Osteoblast (primary cell): ENCODE measurements at regions not wholly inside any gene's neighbourhood (a gene's known extent, or its start where the extent isn't known, plus 50 kb on each side); places are given as distances from the start of the nearest gene placed in this dataset.

Source experiments
- DNase-seq: peaks from one replicate; pipeline ENCODE4 v3.0.0; 2011; ENCODE audit warnings: low spot score, mixed read lengths; ENCODE audit not compliant: insufficient read length; ENCODE audit errors: missing footprints
- H2AFZ ChIP-seq: 2 replicates; pipeline ENCODE4 v1.6.0; 2011; ENCODE audit warnings: mild to moderate bottlenecking, low read length
- H3K27ac ChIP-seq: 2 replicates; pipeline ENCODE4 v1.5.1; 2011; ENCODE audit warnings: mild to moderate bottlenecking, low read depth, low read length, moderate library complexity
- H3K27me3 ChIP-seq: 2 replicates; pipeline ENCODE4 v1.6.0; 2012; ENCODE audit warnings: mild to moderate bottlenecking, control low read depth, inconsistent platforms, low read length, moderate library complexity; ENCODE audit not compliant: insufficient read depth
- H3K36me3 ChIP-seq: 2 replicates; pipeline ENCODE4 v1.5.1; 2011; ENCODE audit warnings: mild to moderate bottlenecking, low read length, control low read depth, moderate library complexity; ENCODE audit not compliant: insufficient read depth
- H3K4me1 ChIP-seq: 2 replicates; pipeline ENCODE4 v1.5.1; 2011; ENCODE audit warnings: mild to moderate bottlenecking, low read length, control low read depth, moderate library complexity; ENCODE audit not compliant: insufficient read depth
- H3K4me2 ChIP-seq: 2 replicates; pipeline ENCODE4 v1.6.0; 2011; ENCODE audit warnings: mild to moderate bottlenecking, low read length; ENCODE audit not compliant: insufficient read depth
- H3K4me3 ChIP-seq: fragments of 200-600 bp; sonication (generic); 3 replicates; pipeline ENCODE4 v1.5.1; 2012; ENCODE audit warnings: mild to moderate bottlenecking, low read length, inconsistent platforms; ENCODE audit not compliant: insufficient read depth
- H3K79me2 ChIP-seq: 2 replicates; pipeline ENCODE4 v1.6.0; 2012; ENCODE audit warnings: mild to moderate bottlenecking, low read length, control low read depth, inconsistent platforms; ENCODE audit not compliant: insufficient read depth
- H3K9me3 ChIP-seq: 2 replicates; pipeline ENCODE4 v1.5.1; 2011; ENCODE audit warnings: low read depth, low read length, control low read depth
- H4K20me1 ChIP-seq: 2 replicates; pipeline ENCODE4 v1.6.0; 2012; ENCODE audit warnings: mild to moderate bottlenecking, low read length, control low read depth; ENCODE audit not compliant: insufficient read depth
- CTCF ChIP-seq: IDR thresholded peaks from 2 replicates; pipeline ENCODE4 v1.5.1; 2011; ENCODE audit warnings: mild to moderate bottlenecking, low read depth, low read length, moderate library complexity; ENCODE audit errors: extremely low read depth

GRCh38 chr10:111247781-111248389 lies 171.1 kb downstream of the ADRA2A start:
- Histone ChIP-seq H4K20me1 (no peaks in the 10 kb centered on the region), H3K4me2 (no peak overlapping the region), H3K27ac (no peak overlapping the region), H3K27me3 (no peaks in the 10 kb centered on the region), H3K36me3 (no peaks in the 10 kb centered on the region), H3K9me3 (no peaks in the 10 kb centered on the region), H3K4me3 (no peak overlapping the region), H2AFZ (no peak overlapping the region), H3K4me1 (no peaks in the 10 kb centered on the region), H3K79me2 (no peaks in the 10 kb centered on the region)
- no peak for TF ChIP-seq CTCF
- DNase-seq, result no peak

DNA sequence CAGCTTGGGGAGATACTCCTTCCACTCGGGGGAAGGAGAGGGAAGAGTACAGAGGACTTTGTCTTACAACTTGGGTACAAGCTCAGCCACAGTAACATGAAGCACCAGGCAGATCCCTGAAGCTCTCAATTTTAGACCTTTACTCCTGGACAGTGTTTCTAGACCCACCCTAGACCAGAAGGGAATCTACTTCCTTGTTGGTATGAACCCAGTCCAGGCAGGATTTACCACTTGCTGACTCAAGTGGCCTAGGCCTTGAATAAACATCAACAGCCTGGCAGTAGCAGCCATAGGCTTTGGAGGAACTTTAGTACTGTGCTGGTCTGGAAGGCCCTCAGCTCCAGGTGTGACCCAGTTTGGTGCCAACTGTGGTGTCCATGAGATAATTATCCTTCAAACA lies 173.1 kb downstream of the ADRA2A start:
- Histone ChIP-seq H3K79me2 (no peaks in the 10 kb centered on the region), H3K36me3 (no peaks in the 10 kb centered on the region), H3K4me1 (no peaks in the 10 kb centered on the region), H3K9me3 (no peaks in the 10 kb centered on the region), H3K27me3 (no peaks in the 10 kb centered on the region), H3K4me3 (no peak overlapping the region), H3K4me2 (no peak overlapping the region), H3K27ac (no peak overlapping the region), H4K20me1 (no peaks in the 10 kb centered on the region), H2AFZ (no peak overlapping the region)
- no peak for DNase-seq
- TF ChIP-seq CTCF, result no peak

- no peaks in the 10 kb centered on the region for H3K9me3 ChIP-seq
- H3K4me1 ChIP-seq, result no peaks in the 10 kb centered on the region
- H3K79me2 ChIP-seq, result no peaks in the 10 kb centered on the region
- H3K4me3 ChIP-seq, result no peak overlapping the region
- no peak overlapping the region for H3K4me2 ChIP-seq
- no peaks in the 10 kb centered on the region for H3K36me3 ChIP-seq
- DNase-seq, result peak; percentile 44
- H4K20me1 ChIP-seq, result no peaks in the 10 kb centered on the region
- H3K27ac ChIP-seq, result no peak overlapping the region
- no peaks in the 10 kb centered on the region for H3K27me3 ChIP-seq
- TF ChIP-seq CTCF, result no peak
- H2AFZ ChIP-seq, result no peak overlapping the region
These were observed 184.3 kb downstream of the ADRA2A start for GRCh38 chr10:111261081-111261615.

- no peak overlapping the region for H3K4me2 ChIP-seq
- no peaks in the 10 kb centered on the region for H3K36me3 ChIP-seq
- H4K20me1 ChIP-seq, result no peaks in the 10 kb centered on the region
- TF ChIP-seq CTCF, result peak; percentile 15
- H3K79me2 ChIP-seq, result no peaks in the 10 kb centered on the region
- no peaks in the 10 kb centered on the region for H3K4me1 ChIP-seq
- no peak overlapping the region for H3K4me3 ChIP-seq
- H3K9me3 ChIP-seq, result no peaks in the 10 kb centered on the region
- no peaks in the 10 kb centered on the region for H3K27me3 ChIP-seq
- no peak for DNase-seq
- H3K27ac ChIP-seq, result no peak overlapping the region
- no peak overlapping the region for H2AFZ ChIP-seq
These were observed 188.5 kb downstream of the ADRA2A start for GRCh38 chr10:111265341-111265740.
